ENCODE measurements at regions not wholly inside any gene's neighbourhood (a gene's known extent, or its start where the extent isn't known, plus 50 kb on each side); places are given as distances from the start of the nearest gene placed in this dataset.

- no peak for TF ChIP-seq POLR2A (IDR thresholded peaks at IDR 0.05)
- TF ChIP-seq CTCF (IDR thresholded peaks at IDR 0.05) = no peak
Measured at GRCh38 chr5:117568126-117568525, 993.5 kb upstream of the SEMA6A start.

All from Peyer's patch (tissue), 4 donors.